ENCODE measurements at regions not wholly inside any gene's neighbourhood (a gene's known extent, or its start where the extent isn't known, plus 50 kb on each side); places are given as distances from the start of the nearest gene placed in this dataset.

GRCh38 chr13:111448504-111448903, 128.1 kb downstream of the TEX29 start:
- FAIRE-seq (no peak), DNase-seq (ENCODE audit: low spot score) (no peak)

DNA sequence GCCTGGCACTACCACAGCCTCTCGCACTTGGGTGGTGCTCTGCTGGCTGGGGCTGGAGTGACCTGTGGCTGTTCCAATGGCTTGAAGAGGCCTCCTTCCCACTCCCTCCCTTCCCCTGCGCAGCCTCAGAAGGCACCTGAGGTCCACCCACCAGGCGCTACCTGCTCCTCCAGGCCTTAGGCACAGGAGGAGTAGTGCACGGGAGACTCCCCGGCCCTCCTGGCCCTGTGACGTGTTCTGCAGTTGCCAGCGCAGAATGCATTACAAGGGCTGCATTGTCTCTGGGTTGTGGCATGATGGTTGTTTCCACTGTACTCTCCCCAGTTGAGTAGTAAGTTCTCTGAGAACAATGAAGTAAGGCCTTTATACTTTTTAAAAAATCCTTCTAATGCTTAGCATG, 128.6 kb downstream of the TEX29 start:
- FAIRE-seq: no peak
- no peak for DNase-seq (ENCODE audit: low spot score)

DNA sequence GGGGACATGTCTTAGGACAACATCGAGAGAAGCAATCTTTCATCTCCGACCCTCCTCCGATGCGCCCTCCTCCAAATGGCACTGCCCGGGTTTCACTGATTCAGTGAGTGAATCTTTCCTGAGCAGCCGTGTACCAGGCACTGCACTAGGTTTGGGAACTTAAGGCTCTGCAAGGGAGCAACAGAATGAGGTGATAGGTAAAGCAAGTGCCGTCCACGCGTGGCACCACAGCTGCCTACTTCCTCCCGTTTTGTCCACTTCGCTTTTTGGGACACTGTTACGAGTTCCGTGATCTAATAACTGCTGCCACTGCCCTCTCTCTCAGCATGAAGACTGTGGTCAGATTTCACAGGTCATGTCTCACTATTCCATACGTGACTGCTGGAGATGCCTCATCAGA, 131.0 kb downstream of the TEX29 start:
- DNase-seq (ENCODE audit: low spot score) (no peak), FAIRE-seq (no peak)

DNA sequence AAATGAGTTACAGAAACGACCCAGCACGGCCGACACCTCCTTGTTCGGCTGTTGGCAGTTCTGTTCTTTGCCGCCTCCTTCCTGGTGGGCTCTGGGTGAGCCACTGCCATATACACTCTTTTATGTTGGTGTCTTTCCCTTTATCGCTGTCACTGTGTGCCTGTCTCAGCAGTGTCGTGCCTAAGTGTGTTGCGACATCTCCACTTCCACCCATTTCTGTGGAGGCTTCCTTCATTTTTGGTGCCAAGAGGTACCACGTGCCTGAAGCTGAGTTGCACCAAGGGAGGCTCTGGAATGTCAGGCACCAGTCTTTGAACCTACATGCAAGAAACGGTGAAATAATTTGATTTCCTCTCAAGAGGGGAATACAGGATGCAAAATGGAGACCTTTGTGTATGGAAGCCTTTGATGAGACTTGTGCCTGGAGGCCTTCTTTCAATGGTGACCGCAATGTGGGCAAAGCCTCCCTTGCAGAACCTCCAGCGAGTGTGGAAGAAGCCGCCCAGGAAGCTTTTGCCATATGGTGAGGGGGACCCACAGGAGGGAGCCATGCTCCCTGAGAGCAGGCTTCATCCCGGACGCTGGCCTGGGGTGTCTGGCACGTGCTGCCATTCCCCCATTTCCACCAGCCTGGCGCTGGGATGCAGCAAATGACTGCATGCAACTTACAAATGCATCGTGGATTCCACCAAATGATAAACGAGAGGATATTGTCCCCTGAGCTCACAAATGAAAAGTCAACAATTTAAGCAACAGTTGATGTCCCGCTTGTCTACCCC, 136.2 kb downstream of the TEX29 start:
- no peak for DNase-seq (ENCODE audit: low spot score)
- no peak for FAIRE-seq

GRCh38 chr13:111458001-111458531, 137.6 kb downstream of the TEX29 start:
- DNase-seq (ENCODE audit: low spot score) (no peak), FAIRE-seq (no peak)

- FAIRE-seq (no peak), DNase-seq (ENCODE audit: low spot score) (no peak)
Observed at GRCh38 chr13:111458739-111459138, 138.3 kb downstream of the TEX29 start.

- no peak for DNase-seq (ENCODE audit: low spot score)
- FAIRE-seq: no peak
Observed at GRCh38 chr13:111459803-111460547, 139.5 kb downstream of the TEX29 start.

DNA sequence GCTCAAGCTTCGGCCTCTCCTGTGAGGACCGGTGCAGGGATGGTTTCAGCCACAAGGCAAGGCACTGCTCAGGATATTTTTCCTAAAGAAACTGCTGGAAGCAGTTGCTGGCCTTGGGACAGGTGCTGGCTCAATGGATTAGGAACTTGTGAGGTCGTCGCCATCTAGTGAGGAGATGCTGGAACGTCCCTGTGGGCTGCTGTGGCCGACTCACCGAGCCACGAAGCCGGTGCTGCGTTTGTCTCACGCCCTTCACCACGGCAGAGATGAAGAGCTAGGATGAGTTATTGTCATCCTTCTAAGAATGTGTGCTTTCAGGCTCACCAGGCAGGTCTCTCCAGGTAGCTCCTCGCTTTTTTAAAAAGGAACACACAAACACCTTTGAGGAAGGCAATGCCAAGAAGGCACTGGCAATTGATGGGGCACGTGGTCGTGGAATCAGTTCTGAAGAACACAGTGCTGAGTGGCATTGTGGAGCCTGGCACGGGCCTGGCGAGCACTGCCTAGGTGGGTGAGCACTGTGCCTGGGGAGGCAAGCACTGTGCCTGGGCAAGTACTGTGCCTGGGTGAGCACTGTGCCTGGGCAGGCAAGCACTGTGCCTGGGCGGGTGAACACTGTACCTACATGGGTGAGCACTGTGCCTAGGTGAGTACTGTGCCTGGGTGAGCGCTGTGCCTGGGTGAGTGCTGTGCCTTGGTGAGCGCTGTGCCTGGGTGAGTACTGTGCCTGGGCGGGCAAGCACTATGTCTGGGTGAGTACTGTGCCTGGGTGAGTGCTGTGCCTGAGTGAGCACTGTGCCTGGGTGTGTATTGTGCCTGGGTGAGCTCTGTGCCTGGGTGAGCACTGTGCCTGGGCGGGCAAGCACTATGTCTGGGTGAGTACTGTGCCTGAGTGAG, 140.4 kb downstream of the TEX29 start:
- FAIRE-seq (peak; percentile 44), DNase-seq (ENCODE audit: low spot score) (peak; percentile 57)

DNA sequence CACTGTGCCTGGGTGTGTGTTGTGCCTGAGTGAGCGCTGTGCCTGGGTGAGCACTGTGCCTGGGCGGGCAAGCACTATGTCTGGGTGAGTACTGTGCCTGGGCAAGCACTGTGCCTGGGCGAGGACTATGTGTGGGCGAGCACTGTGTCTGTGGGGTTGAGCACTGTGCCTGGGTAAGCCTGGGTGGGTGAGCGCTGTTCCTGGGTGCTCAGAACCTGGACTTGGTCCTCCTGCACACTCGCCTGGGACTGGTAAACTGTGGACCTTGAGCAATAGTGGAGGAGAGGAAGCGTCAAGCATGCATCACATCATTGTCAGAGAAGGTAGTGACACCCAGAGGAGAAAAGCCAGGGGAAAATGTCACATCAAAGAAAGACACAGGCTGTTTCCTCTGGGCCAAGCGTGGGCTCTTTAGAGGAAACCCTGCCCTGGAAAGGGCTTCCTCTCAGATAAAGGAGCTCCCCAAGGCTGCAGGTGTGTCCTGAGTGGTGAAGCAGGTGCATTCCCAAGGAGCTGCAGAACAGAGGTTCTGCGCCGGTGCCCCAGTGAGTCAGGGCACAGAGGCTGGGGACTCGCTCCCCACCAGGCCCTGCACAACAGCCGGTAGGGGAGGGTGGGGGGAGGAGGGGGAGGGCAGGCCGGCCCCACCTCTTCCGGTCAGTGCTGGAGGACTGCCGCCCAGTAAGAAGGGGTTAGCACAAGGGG, 141.2 kb downstream of the TEX29 start:
- FAIRE-seq (no peak), DNase-seq (ENCODE audit: low spot score) (no peak)

DNA sequence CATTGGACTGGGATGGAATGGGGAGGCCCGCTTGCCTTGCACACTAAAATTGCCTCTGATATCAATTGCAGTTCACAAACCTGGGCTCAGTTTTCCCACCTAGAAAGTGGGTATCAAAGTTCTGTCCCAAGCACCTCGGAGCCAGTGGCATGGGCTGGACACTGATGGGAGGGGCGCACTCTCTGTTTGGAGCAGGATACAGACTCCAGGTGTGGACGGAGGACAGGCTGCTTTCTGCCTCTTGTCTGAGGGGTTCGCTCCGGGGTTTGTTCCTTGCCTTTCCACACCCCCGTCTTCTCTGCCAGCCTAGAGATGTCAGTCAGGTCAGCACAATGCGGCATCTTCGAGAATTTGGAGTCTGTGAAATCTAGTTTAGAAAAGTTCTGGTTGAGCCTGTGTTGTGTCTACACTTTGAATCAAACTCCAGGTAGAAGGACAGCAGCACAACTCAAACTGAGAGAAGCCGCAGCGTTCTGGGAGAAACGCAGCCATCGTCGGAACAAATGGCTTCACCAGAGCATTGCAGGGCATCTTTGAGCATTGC, 141.9 kb downstream of the TEX29 start:
- FAIRE-seq (no peak), DNase-seq (ENCODE audit: low spot score) (no peak)

GRCh38 chr13:111462944-111463343, 142.5 kb downstream of the TEX29 start:
- FAIRE-seq: no peak
- no peak for DNase-seq (ENCODE audit: low spot score)

DNA sequence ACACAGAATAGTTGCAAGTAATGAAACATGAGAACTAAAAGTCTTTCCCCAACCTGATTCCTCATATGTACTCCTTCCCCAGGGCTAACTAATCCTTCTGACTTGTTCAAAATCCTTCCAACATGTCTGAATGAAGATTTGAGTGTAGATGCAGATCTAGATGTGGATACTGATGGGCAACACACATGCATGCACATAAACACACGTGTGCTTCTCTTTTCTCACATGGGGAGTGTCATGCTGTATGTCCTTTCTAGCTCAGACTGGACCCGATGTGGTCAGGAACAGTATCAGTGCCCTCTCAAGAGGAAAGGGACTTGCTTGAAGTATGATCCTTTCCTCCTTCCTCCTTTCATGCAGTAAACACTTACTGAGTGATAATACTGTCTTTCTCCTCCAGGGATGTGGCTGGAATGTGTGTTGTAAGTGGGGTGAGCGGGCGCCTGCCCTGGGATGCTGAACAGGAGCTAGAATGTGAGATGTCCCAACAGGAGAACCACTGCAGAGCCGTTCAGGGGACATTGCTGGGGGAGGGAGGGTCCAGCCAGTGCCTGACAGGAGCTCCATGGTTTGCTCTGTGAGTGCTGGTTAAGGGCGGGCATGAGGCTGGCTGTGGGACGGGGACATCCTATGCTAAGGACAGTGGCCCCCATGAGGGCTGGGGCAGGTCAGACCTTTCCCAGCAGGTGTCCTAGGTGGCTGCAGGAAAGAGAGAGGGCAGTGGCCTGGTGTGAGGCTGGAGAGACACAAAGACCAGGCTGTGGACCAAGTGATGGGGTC, 146.9 kb downstream of the TEX29 start:
- no peak for FAIRE-seq
- no peak for DNase-seq (ENCODE audit: low spot score)

DNA sequence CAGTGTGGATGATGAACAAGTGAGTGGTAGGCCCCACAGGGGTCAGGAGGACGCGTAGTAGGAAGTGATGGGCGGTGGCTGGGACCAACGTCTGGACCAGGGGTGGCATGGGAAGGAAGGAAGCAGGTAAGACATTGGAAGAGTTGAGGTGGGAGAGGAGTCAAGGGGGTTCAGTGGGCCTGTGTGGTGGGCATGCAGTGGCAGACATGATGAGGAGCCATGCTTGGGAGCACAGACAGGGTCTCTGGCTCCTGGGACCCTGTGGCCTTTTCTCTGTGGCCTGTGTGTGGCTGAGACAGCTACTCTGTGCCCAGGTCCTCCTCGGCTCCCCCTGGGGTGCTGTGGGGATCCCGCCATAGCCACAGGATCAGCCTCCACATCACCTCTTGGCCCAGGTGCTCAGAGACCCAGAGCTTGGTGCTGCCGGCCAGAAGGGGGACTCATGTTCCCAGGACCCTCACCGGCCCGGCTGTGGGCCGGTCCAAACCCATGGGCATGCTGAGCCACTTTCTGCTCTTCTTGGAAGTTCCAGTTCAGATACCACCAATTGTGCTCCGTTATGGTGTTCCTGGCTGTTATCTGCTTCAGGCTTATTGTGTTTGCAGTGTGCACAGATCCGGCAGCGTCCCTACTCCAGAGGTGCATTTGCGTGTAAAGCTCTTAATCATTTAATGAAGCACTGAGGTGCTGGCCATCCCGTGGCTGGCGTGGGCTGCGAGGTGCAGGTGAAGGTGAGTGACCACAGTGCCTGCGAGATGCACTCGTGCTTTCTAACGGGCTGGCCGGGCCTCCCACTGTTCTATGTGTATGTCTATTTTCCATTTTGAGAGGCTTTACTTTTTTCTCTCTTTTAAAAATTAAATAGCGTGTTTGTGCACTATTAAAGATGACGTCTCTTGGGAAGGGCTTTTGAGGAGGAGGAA, 147.9 kb downstream of the TEX29 start:
- FAIRE-seq (no peak), DNase-seq (ENCODE audit: low spot score) (no peak)

DNA sequence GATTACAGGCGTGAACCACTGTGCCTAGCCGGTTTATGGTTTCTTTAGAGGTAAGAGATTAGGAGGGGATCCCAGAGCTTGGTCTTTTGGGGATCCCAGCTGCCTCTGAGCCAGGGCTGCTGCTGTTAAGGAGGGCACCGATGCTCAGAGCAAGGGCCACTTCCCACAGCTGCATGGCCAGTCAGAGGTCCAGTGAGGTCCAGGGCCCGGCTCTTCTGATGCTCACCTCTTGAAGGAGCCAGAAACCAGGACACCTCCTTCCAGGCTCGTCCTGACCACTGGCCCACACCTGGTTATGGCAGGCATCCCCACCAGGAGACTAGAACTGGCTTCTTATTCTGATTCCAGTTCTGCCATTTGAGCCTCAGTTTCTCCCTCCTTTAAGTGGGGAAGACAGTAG, 149.0 kb downstream of the TEX29 start:
- no peak for FAIRE-seq

DNA sequence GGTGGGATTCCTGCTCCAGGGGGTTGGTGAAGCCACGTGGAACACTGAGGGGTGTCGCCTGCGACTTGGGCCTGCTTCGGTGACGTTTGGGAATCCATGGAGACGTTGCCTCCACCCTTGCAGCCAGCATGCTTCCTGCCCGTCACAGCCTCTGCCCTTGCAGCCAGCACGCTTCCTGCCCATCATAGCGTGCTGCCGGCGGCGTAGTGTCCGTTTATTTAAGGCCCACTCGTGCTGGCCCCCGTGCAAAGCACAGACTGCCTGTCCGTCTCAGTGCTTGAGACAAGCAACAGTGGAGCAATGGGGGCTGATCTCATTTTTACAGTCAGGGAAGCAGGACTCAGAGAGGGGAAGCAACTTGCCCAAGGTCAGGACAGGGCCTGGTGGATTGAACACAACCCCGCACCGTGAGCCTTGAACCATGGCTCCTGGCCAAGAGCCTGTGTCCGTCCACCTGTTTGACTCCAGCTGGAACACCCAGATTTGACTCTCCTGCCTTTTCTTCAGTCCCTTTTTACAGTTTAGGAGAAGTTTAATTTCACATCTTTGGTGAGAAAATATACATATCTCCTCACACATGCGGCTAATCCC, 149.6 kb downstream of the TEX29 start:
- FAIRE-seq: no peak
- no peak for DNase-seq (ENCODE audit: low spot score)

More for the DNA sequence above, 149.0 kb downstream of the TEX29 start:
- DNase-seq (ENCODE audit: low spot score): no peak

DNA sequence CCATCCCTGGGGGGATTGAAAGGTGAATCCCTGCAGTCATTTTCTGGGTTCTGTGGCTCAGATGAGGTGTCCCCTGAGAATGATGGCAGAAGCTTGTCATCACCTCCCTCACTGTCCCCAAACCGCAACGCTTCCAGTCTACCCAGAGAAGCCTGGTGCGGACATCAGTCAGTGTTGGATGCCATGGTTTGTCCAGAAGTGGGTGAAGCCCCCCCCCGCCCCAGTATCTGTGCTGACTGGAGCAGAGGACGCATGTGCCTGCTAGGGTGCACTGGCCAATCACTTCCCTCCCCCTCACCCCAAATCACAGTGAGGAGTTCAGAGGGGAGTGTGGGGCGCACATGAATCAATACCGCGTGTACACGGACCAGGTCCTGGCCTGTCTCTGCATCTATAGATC, 150.5 kb downstream of the TEX29 start:
- DNase-seq (ENCODE audit: low spot score) (no peak), FAIRE-seq (no peak)

DNA sequence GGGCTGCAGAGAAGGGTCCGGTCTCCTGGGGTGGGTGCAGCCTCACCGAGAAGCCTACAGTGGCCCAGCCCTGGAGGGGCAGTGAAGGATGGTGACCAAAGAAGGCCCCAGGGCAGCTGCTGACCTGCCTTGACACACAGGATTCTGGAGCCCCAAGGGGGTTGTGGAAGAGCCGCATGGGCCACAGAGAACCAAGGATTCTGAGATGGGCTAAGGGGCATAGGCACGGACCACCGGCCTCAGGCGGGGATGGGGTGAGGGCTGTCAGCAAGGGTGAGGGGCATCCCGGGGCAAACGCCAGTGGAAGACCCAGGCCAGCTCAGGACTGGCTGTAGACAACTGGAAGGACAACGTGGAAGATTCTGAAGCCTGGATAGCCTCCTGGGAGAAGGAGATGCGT, 151.6 kb downstream of the TEX29 start:
- DNase-seq (ENCODE audit: low spot score) (no peak), FAIRE-seq (no peak)
